ENCODE measurements at regions not wholly inside any gene's neighbourhood (a gene's known extent, or its start where the extent isn't known, plus 50 kb on each side); places are given as distances from the start of the nearest gene placed in this dataset.

GRCh38 chr1:175839779-175840669 is 96.6 kb upstream of the TNR start (continued):
- TF ChIP-seq KLF9 (tag by site-specific recombination; IDR thresholded peaks at IDR 0.05; ENCODE audit: low read depth) (no peak), ZNF155 (tag by site-specific recombination; IDR thresholded peaks at IDR 0.05) (no peak), BCL11A (tag by site-specific recombination; IDR thresholded peaks at IDR 0.05; ENCODE audit: low read depth) (peak; percentile 12; the same call in 1 of the 2 replicates), ZNF266 (tag by site-specific recombination; IDR thresholded peaks at IDR 0.05; ENCODE audit: low read depth) (no peak), SCRT1 (tag by site-specific recombination; IDR thresholded peaks at IDR 0.05; ENCODE audit: borderline replicate concordance) (peak; percentile 77), ZNF121 (tag by site-specific recombination; IDR thresholded peaks at IDR 0.05) (no peak), ZNF211 (tag by site-specific recombination; IDR thresholded peaks at IDR 0.05; ENCODE audit: low read depth) (no peak), TCF7L2 (IDR thresholded peaks at IDR 0.05; ENCODE audit: borderline replicate concordance, low read depth, low read length) (no peak), ZNF660 (tag by site-specific recombination; IDR thresholded peaks at IDR 0.05) (no peak), ZNF184 (tag by site-specific recombination; IDR thresholded peaks at IDR 0.05) (no peak), KLF17 (tag by site-specific recombination; IDR thresholded peaks at IDR 0.05) (peak; percentile 94), HOXC10 (CRISPR knock-in tag; IDR thresholded peaks at IDR 0.05) (no peak), ZNF175 (tag by site-specific recombination; IDR thresholded peaks at IDR 0.05) (no peak), PRDM4 (tag by site-specific recombination; IDR thresholded peaks at IDR 0.05) (no peak), ZNF561 (tag by site-specific recombination; IDR thresholded peaks at IDR 0.05; ENCODE audit: borderline replicate concordance) (no peak), ZNF692 (tag by site-specific recombination; IDR thresholded peaks at IDR 0.05) (no peak), ZBTB10 (tag by site-specific recombination; IDR thresholded peaks at IDR 0.05) (no peak), SP7 (tag by site-specific recombination; IDR thresholded peaks at IDR 0.05) (peak; percentile 80), ZNF544 (tag by site-specific recombination; IDR thresholded peaks at IDR 0.05) (no peak), KLF16 (tag by site-specific recombination; IDR thresholded peaks at IDR 0.05) (no peak), ZNF677 (tag by site-specific recombination; IDR thresholded peaks at IDR 0.05) (no peak), ZNF2 (tag by site-specific recombination; IDR thresholded peaks at IDR 0.05) (no peak), WT1 (tag by site-specific recombination; IDR thresholded peaks at IDR 0.05) (peak; percentile 79), ZNF426 (tag by site-specific recombination; IDR thresholded peaks at IDR 0.05) (no peak), ZNF350 (tag by site-specific recombination; IDR thresholded peaks at IDR 0.05) (no peak), ZNF433 (tag by site-specific recombination; IDR thresholded peaks at IDR 0.05; ENCODE audit: low read depth) (no peak), ZNF513 (tag by site-specific recombination; IDR thresholded peaks at IDR 0.05) (no peak), ZNF654 (tag by site-specific recombination; IDR thresholded peaks at IDR 0.05; ENCODE audit: low read depth) (no peak), ZNF596 (tag by site-specific recombination; IDR thresholded peaks at IDR 0.05) (no peak), SALL2 (tag by site-specific recombination; IDR thresholded peaks at IDR 0.05; ENCODE audit: borderline replicate concordance) (no peak)
